H9 (cell line): ENCODE measurements at regions not wholly inside any gene's neighbourhood (a gene's known extent, or its start where the extent isn't known, plus 50 kb on each side); places are given as distances from the start of the nearest gene placed in this dataset.
"Not testable (repeated sequence)": the region's sequence is repeated elsewhere in the genome, so short reads cannot be mapped to it uniquely, and the experiment has no call there.

Experiments
- DNase-seq: peaks from one replicate; pipeline ENCODE4 v3.0.0-alpha.2; 2017
- H2AFZ ChIP-seq: one replicate; pipeline ENCODE4 v1.6.1; 2013; ENCODE audit warnings: mild to moderate bottlenecking, low read length, control low read depth, moderate library complexity
- H2AK5ac ChIP-seq: 2 replicates; pipeline ENCODE4 v1.6.1; 2013; ENCODE audit warnings: low read length, control low read depth, mixed read lengths; ENCODE audit not compliant: insufficient read length
- H2BK120ac ChIP-seq: one replicate; pipeline ENCODE4 v1.6.1; 2013; ENCODE audit warnings: low read depth, mild to moderate bottlenecking, low read length, control low read depth, inconsistent platforms; ENCODE audit not compliant: poor library complexity, severe bottlenecking
- H2BK12ac ChIP-seq: 2 replicates; pipeline ENCODE4 v1.6.1; 2013; ENCODE audit warnings: low read length, control low read depth, mixed read lengths, low read depth; ENCODE audit not compliant: insufficient read length
- H2BK15ac ChIP-seq: 2 replicates; pipeline ENCODE4 v1.6.1; 2013; ENCODE audit warnings: low read depth, low read length, control low read depth
- H2BK20ac ChIP-seq: one replicate; pipeline ENCODE4 v1.6.1; 2013; ENCODE audit warnings: low read depth, mild to moderate bottlenecking, low read length, control low read depth, inconsistent platforms; ENCODE audit not compliant: poor library complexity, severe bottlenecking
- H2BK5ac ChIP-seq: 2 replicates; pipeline ENCODE4 v1.6.1; 2013; ENCODE audit warnings: low read length, control low read depth, mixed read lengths; ENCODE audit not compliant: insufficient read length
- H3K14ac ChIP-seq: 2 replicates; pipeline ENCODE4 v1.6.1; 2013; ENCODE audit warnings: low read length, control low read depth; ENCODE audit not compliant: insufficient read depth
- H3K18ac ChIP-seq: 2 replicates; pipeline ENCODE4 v1.6.1; 2013; ENCODE audit warnings: low read depth, mild to moderate bottlenecking, mixed read lengths, low read length, control low read depth; ENCODE audit not compliant: insufficient read length
- H3K23ac ChIP-seq: 2 replicates; pipeline ENCODE4 v1.6.1; 2013; ENCODE audit warnings: low read length, control low read depth, mixed read lengths, low read depth; ENCODE audit not compliant: insufficient read length
- H3K23me2 ChIP-seq: 2 replicates; pipeline ENCODE4 v1.6.1; 2013; ENCODE audit warnings: low read depth, mild to moderate bottlenecking, mixed read lengths, low read length, control low read depth; ENCODE audit not compliant: insufficient read length, poor library complexity, severe bottlenecking
- H3K27ac ChIP-seq: 2 replicates; pipeline ENCODE4 v1.5.1; 2013; ENCODE audit warnings: low read length, control low read depth, mixed read lengths, low read depth; ENCODE audit not compliant: insufficient read length
- H3K27me3 ChIP-seq: 2 replicates; pipeline ENCODE4 v1.6.1; 2013; ENCODE audit warnings: low read length, control low read depth, inconsistent platforms; ENCODE audit not compliant: insufficient read depth
- H3K4ac ChIP-seq: 2 replicates; pipeline ENCODE4 v1.6.1; 2013; ENCODE audit warnings: low read depth, mild to moderate bottlenecking, control low read depth, inconsistent platforms, low read length, moderate library complexity
- H3K4me1 ChIP-seq: 2 replicates; pipeline ENCODE4 v1.6.1; 2013; ENCODE audit warnings: low read length, control low read depth, inconsistent platforms; ENCODE audit not compliant: insufficient read depth
- H3K4me2 ChIP-seq: 2 replicates; pipeline ENCODE4 v1.6.1; 2013; ENCODE audit warnings: low read length, control low read depth, mixed read lengths; ENCODE audit not compliant: insufficient read length, insufficient read depth
- H3K56ac ChIP-seq: 2 replicates; pipeline ENCODE4 v1.6.1; 2013; ENCODE audit warnings: low read depth, mild to moderate bottlenecking, mixed read lengths, low read length, control low read depth; ENCODE audit not compliant: insufficient read length
- H3K79me1 ChIP-seq: 2 replicates; pipeline ENCODE4 v1.6.1; 2013; ENCODE audit warnings: low read depth, mild to moderate bottlenecking, moderate library complexity, low read length, control low read depth, inconsistent platforms; ENCODE audit not compliant: insufficient read depth, poor library complexity, severe bottlenecking
- H3K79me2 ChIP-seq: 2 replicates; pipeline ENCODE4 v1.6.1; 2013; ENCODE audit warnings: low read length, control low read depth, inconsistent platforms; ENCODE audit not compliant: insufficient read depth
- H3K9ac ChIP-seq: 2 replicates; pipeline ENCODE4 v1.6.1; 2013; ENCODE audit warnings: low read length, control low read depth, mixed read lengths; ENCODE audit not compliant: insufficient read length; ENCODE audit errors: extremely low read depth
- H3K9me3 ChIP-seq: one replicate; pipeline ENCODE4 v1.6.1; 2013; ENCODE audit warnings: low read depth, low read length, inconsistent platforms; ENCODE audit not compliant: control insufficient read depth
- H3T11ph ChIP-seq: one replicate; pipeline ENCODE4 v1.6.1; 2013; ENCODE audit warnings: mild to moderate bottlenecking, low read length, control low read depth, inconsistent platforms
- H4K20me1 ChIP-seq: one replicate; pipeline ENCODE4 v1.6.1; 2013; ENCODE audit not compliant: control insufficient read depth, insufficient read length, insufficient read depth
- H4K5ac ChIP-seq: 2 replicates; pipeline ENCODE4 v1.6.1; 2013; ENCODE audit warnings: low read depth, mild to moderate bottlenecking, mixed read lengths, low read length, control low read depth; ENCODE audit not compliant: insufficient read length
- H4K8ac ChIP-seq: replicated peaks from 2 replicates; pipeline ENCODE4 v1.6.1; 2013; ENCODE audit warnings: low read length, control low read depth, mixed read lengths, low read depth; ENCODE audit not compliant: insufficient read length
- H4K91ac ChIP-seq: 2 replicates; pipeline ENCODE4 v1.6.1; 2013; ENCODE audit warnings: low read depth, mild to moderate bottlenecking, moderate library complexity, mixed read lengths, low read length, control low read depth; ENCODE audit not compliant: insufficient read length
- H3K27ac Mint-ChIP-seq, 3 experiments: 2 replicates in 2 of 3; 3 replicates in 1 of 3; pipeline ENCODE4 v1.8.0; 2020 to 2021; ENCODE audit warnings: mixed read lengths in 3 of 3, mild to moderate bottlenecking in 1 of 3, moderate library complexity in 1 of 3
- H3K27me3 Mint-ChIP-seq: 2 replicates; pipeline ENCODE4 v1.8.0; 2021; ENCODE audit warnings: low read depth, mild to moderate bottlenecking, moderate library complexity, mixed read lengths
- H3K36me3 Mint-ChIP-seq, 3 experiments: 2 replicates in 2 of 3; 3 replicates in 1 of 3; pipeline ENCODE4 v1.8.0; 2020 to 2021; ENCODE audit warnings: low read depth in 3 of 3, mixed read lengths in 3 of 3; ENCODE audit not compliant: insufficient read depth in 1 of 3
- H3K4me1 Mint-ChIP-seq, 2 experiments: 2 replicates each; pipeline ENCODE4 v1.8.0; 2020; ENCODE audit warnings: mixed read lengths in 2 of 2
- H3K4me3 Mint-ChIP-seq, 2 experiments: 2 replicates in 1 of 2; 3 replicates in 1 of 2; pipeline ENCODE4 v1.8.0; 2020 to 2021; ENCODE audit warnings: mild to moderate bottlenecking in 2 of 2, mixed read lengths in 2 of 2, moderate library complexity in 1 of 2
- H3K9me3 Mint-ChIP-seq, 2 experiments: 2 replicates in 1 of 2; 3 replicates in 1 of 2; pipeline ENCODE4 v1.8.0; 2020; ENCODE audit warnings: mild to moderate bottlenecking in 2 of 2, mixed read lengths in 2 of 2, moderate library complexity in 1 of 2
- CTCF ChIP-seq: fragments of 200-600 bp; sonication (generic); conservative IDR thresholded peaks from 3 replicates; pipeline ENCODE4 v1.8.0; 2021; ENCODE audit warnings: antibody characterized with exemption, mild to moderate bottlenecking
- WGBS: extraction: QIAGEN DNeasy Blood & Tissue Kit; methylation state at CpG from one replicate; pipeline ENCODE4 v1.1.7; 2013; ENCODE audit warnings: missing lambda C conversion rate, low lambda C conversion rate, mixed read lengths; ENCODE audit not compliant: insufficient read length; ENCODE audit errors: extremely low coverage; 5-methylcytosine and 5-hydroxymethylcytosine counted together

DNA sequence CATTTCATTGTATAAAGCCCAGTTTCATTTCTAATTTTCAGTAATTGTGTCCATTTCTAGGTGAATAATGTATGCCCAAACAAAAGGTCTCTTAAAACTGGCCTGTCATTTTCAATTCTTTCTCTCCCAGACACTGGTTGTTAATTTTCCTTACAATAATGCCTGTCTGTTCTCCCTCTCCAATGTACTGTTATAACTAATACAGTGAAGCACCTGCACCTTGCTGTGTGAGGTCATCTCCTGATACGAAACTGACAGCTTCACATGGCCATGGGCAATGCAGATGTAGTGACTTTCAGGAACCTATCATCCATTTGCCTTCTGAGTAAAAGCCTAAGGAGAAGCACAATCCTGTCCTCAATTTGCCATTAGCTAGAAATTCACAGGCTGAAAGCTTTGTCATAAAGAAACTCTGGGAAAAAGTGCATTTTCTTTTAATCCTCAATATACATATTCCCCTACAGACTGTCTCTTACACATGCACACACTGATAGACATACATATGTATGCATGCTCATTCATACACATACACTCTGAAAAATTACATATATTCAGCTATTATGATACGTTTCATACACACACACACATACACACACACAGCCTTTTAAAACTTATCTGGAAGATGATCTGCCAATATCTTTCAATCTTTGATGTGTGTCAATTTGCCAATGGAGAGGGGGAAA is 1030.3 kb downstream of the TDRD15 start:
- Mint-ChIP-seq H3K27me3 (no peaks in the 10 kb centered on the region; the same call in 1 of the 2 replicates), H3K36me3 (peaks cover 11 to 20% (median 12%) of the 10 kb centered on the region in 3 experiments), H3K9me3 (peaks cover 15 to 16% of the 10 kb centered on the region in 2 experiments), H3K4me1 (peaks cover 5 to 7% of the 10 kb centered on the region in 2 experiments; a peak in 3 of 4 replicates), H3K4me3 (no peak overlapping the region), H3K27ac (no peak overlapping the region)
- H4K8ac ChIP-seq, result no peak overlapping the region
- H3K79me2 ChIP-seq, result no peaks in the 10 kb centered on the region
- H2BK120ac ChIP-seq, result no peak overlapping the region
- no peaks in the 10 kb centered on the region for H3K9me3 ChIP-seq
- H3K27me3 ChIP-seq, result no peaks in the 10 kb centered on the region
- H4K20me1 ChIP-seq, result no peaks in the 10 kb centered on the region
- H3K23me2 ChIP-seq, result no peaks in the 10 kb centered on the region
- H4K5ac ChIP-seq, result no peak overlapping the region
- no peak overlapping the region for H2BK5ac ChIP-seq
- no peak overlapping the region for H3K4ac ChIP-seq
- no peak overlapping the region for H3K9ac ChIP-seq
- H4K91ac ChIP-seq, result no peak overlapping the region
- no peak for TF ChIP-seq CTCF
- no peak overlapping the region for H3K18ac ChIP-seq
- no peaks in the 10 kb centered on the region for H3K4me1 ChIP-seq
- H3K4me2 ChIP-seq, result no peak overlapping the region
- no peak overlapping the region for H2BK12ac ChIP-seq
- no peak overlapping the region for H3K27ac ChIP-seq
- H3K56ac ChIP-seq, result no peak overlapping the region
- DNase-seq, result no peak
- no peak overlapping the region for H2AK5ac ChIP-seq
- H3T11ph ChIP-seq, result no peak overlapping the region
- no peak overlapping the region for H3K23ac ChIP-seq
- no peak overlapping the region for H3K14ac ChIP-seq
- no peak overlapping the region for H2BK20ac ChIP-seq
- no peak overlapping the region for H2BK15ac ChIP-seq
- WGBS, result no CpG with 5 or more reads among the region's 2 CpGs
- H3K79me1 ChIP-seq, result no peaks in the 10 kb centered on the region
- H2AFZ ChIP-seq, result no peak overlapping the region

GRCh38 chr2:22156661-22157060 is 1032.9 kb downstream of the TDRD15 start:
- H3K36me3 Mint-ChIP-seq, result peaks cover 6 to 16% (median 9%) of the 10 kb centered on the region in 3 experiments; a peak in 6 of 7 replicates
- WGBS, result no CpG with 5 or more reads among the region's 6 CpGs
- not testable (repeated sequence) for H3K14ac ChIP-seq, H2BK120ac ChIP-seq, DNase-seq, H4K5ac ChIP-seq, H4K91ac ChIP-seq, H3K4me1 Mint-ChIP-seq, H3T11ph ChIP-seq, H2BK5ac ChIP-seq, H3K27ac ChIP-seq, H3K56ac ChIP-seq, H2BK20ac ChIP-seq, H3K23ac ChIP-seq, H3K9me3 ChIP-seq, H2BK12ac ChIP-seq, H3K9ac ChIP-seq, H3K27me3 ChIP-seq, H4K8ac ChIP-seq, H2AK5ac ChIP-seq, H2BK15ac ChIP-seq, H3K18ac ChIP-seq, H3K79me1 ChIP-seq, H3K4ac ChIP-seq, H4K20me1 ChIP-seq, H3K23me2 ChIP-seq, H3K4me2 ChIP-seq, H3K27me3 Mint-ChIP-seq, H3K4me1 ChIP-seq, H3K27ac Mint-ChIP-seq, H2AFZ ChIP-seq, H3K4me3 Mint-ChIP-seq, H3K79me2 ChIP-seq
- peaks cover 14 to 16% of the 10 kb centered on the region in 2 experiments for H3K9me3 Mint-ChIP-seq
